DND-41 (cell line): ENCODE measurements at regions not wholly inside any gene's neighbourhood (a gene's known extent, or its start where the extent isn't known, plus 50 kb on each side); places are given as distances from the start of the nearest gene placed in this dataset.

ENCODE experiments used
- ATAC-seq: fragments of 200-7000 bp; cut with Tn5 transposase; 3 replicates; pipeline ENCODE4 v1.9.1; 2021; ENCODE audit warnings: low read depth; ENCODE audit not compliant: insufficient read depth
- DNase-seq: peaks from one replicate; pipeline ENCODE4 v3.0.0-alpha.2; 2020
- H2AFZ ChIP-seq: 2 replicates; pipeline ENCODE4 v1.6.0; 2012; ENCODE audit warnings: low read depth, low read length
- H3K27ac ChIP-seq: 2 replicates; pipeline ENCODE4 v1.5.1; 2012; ENCODE audit warnings: low read length, inconsistent platforms
- H3K27me3 ChIP-seq: fragments of 200-600 bp; sonication (generic); 2 replicates; pipeline ENCODE4 v1.6.0; 2012; ENCODE audit warnings: low read length, mild to moderate bottlenecking, inconsistent platforms; ENCODE audit not compliant: insufficient read depth, poor library complexity
- H3K36me3 ChIP-seq: 2 replicates; pipeline ENCODE4 v1.5.1; 2012; ENCODE audit warnings: low read length, inconsistent platforms; ENCODE audit not compliant: insufficient read depth
- H3K4me1 ChIP-seq: 2 replicates; pipeline ENCODE4 v1.5.1; 2012; ENCODE audit warnings: mild to moderate bottlenecking, low read length; ENCODE audit not compliant: insufficient read depth
- H3K4me2 ChIP-seq: 2 replicates; pipeline ENCODE4 v1.6.0; 2012; ENCODE audit warnings: mild to moderate bottlenecking, moderate library complexity, low read length, inconsistent platforms; ENCODE audit not compliant: insufficient read depth
- H3K4me3 ChIP-seq, 2 experiments: fragments of 200-600 bp in 1 of 2; shearing (Covaris generic) in 1 of 2; 2 replicates each; pipeline ENCODE4 v1.5.1; 2012 to 2016; ENCODE audit warnings: inconsistent platforms in 2 of 2, low read length in 2 of 2, mild to moderate bottlenecking in 2 of 2, low read depth in 1 of 2, moderate library complexity in 1 of 2
- H3K79me2 ChIP-seq: 2 replicates; pipeline ENCODE4 v1.6.0; 2012; ENCODE audit warnings: low read length, inconsistent platforms; ENCODE audit not compliant: insufficient read depth
- H3K9ac ChIP-seq: 2 replicates; pipeline ENCODE4 v1.6.0; 2012; ENCODE audit warnings: low read depth, mild to moderate bottlenecking, inconsistent platforms, low read length, moderate library complexity
- H3K9me3 ChIP-seq: 2 replicates; pipeline ENCODE4 v1.5.1; 2012; ENCODE audit warnings: low read length, moderate library complexity, mild to moderate bottlenecking, inconsistent platforms; ENCODE audit not compliant: insufficient read depth, severe bottlenecking
- H4K20me1 ChIP-seq: 2 replicates; pipeline ENCODE4 v1.6.0; 2012; ENCODE audit warnings: low read length; ENCODE audit not compliant: insufficient read depth
- EZH2 ChIP-seq: IDR thresholded peaks from 3 replicates; pipeline ENCODE4 v1.6.1; 2012; ENCODE audit warnings: borderline replicate concordance, low read depth, mild to moderate bottlenecking, moderate library complexity, low read length, inconsistent platforms; ENCODE audit not compliant: severe bottlenecking
- TF ChIP-seq, protein P1 (sequence below): IDR thresholded peaks from 2 replicates; pipeline ENCODE4 v1.5.1; 2012; ENCODE audit warnings: borderline replicate concordance, low read length, moderate library complexity, mild to moderate bottlenecking; ENCODE audit not compliant: poor library complexity, severe bottlenecking; ENCODE audit errors: extremely low read depth

DNA sequence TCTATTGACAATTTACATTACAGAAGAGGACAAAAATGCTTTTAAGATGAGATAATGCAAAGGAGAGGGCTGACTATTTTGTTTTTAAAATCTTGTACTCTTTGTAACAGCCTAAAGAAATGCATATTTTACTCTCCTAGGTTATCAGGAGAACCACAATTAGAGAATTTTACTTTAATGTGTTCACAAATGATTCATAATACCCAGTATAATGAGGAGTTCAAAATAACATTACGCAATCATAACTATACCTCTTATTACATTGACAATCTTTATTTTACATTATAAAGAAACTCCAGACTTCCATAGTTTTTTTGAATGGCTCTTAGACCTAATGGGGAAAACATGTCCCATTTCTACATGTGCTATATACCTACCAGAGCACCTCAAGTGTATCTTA, 1089.7 kb downstream of the PCDH17 start:
- no peak overlapping the region for H3K4me2 ChIP-seq

DNA sequence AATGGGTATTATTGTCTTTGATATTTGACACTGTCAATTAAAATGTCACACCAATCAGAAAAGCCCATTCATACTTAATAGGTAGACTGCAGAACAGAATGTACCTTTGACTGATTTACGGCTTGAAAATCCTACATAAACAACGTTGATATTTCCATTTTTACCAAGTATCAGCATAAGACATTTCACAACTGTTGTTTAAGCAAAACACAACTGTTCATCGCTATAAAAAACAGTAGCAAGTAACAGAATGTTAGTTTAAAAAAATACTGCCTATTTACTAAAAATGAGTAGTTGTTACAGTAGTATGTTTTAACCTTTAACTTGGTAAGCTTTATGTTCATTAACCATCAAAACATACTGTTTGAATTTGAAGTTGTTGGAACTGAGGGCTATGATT, 1096.6 kb downstream of the PCDH17 start:
- no peaks in the 10 kb centered on the region for H3K79me2 ChIP-seq
- no peak for TF ChIP-seq EZH2
- TF ChIP-seq, protein P1, sequence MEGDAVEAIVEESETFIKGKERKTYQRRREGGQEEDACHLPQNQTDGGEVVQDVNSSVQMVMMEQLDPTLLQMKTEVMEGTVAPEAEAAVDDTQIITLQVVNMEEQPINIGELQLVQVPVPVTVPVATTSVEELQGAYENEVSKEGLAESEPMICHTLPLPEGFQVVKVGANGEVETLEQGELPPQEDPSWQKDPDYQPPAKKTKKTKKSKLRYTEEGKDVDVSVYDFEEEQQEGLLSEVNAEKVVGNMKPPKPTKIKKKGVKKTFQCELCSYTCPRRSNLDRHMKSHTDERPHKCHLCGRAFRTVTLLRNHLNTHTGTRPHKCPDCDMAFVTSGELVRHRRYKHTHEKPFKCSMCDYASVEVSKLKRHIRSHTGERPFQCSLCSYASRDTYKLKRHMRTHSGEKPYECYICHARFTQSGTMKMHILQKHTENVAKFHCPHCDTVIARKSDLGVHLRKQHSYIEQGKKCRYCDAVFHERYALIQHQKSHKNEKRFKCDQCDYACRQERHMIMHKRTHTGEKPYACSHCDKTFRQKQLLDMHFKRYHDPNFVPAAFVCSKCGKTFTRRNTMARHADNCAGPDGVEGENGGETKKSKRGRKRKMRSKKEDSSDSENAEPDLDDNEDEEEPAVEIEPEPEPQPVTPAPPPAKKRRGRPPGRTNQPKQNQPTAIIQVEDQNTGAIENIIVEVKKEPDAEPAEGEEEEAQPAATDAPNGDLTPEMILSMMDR = no peak
- no peaks in the 10 kb centered on the region for H3K36me3 ChIP-seq
- H3K4me2 ChIP-seq = no peak overlapping the region
- no peaks in the 10 kb centered on the region for H3K9me3 ChIP-seq
- no peak overlapping the region for H3K27ac ChIP-seq
- no peak overlapping the region for H2AFZ ChIP-seq
- no peaks in the 10 kb centered on the region for H3K27me3 ChIP-seq
- no peaks in the 10 kb centered on the region for H3K4me1 ChIP-seq
- H3K4me3 ChIP-seq = no peak overlapping the region
- no peak for DNase-seq
- H3K9ac ChIP-seq = no peak overlapping the region
- ATAC-seq = no peak
- no peaks in the 10 kb centered on the region for H4K20me1 ChIP-seq

More for the DNA sequence above, 1089.7 kb downstream of the PCDH17 start:
- no peak for TF ChIP-seq EZH2
- TF ChIP-seq, protein P1 = no peak
- Histone ChIP-seq H4K20me1 (no peaks in the 10 kb centered on the region), H3K27ac (no peak overlapping the region), H3K36me3 (no peaks in the 10 kb centered on the region), H2AFZ (no peak overlapping the region), H3K79me2 (no peaks in the 10 kb centered on the region), H3K27me3 (no peaks in the 10 kb centered on the region), H3K9me3 (no peaks in the 10 kb centered on the region), H3K9ac (no peak overlapping the region), H3K4me1 (no peaks in the 10 kb centered on the region), H3K4me3 (no peak overlapping the region)
- ATAC-seq = no peak
- DNase-seq = no peak

DNA sequence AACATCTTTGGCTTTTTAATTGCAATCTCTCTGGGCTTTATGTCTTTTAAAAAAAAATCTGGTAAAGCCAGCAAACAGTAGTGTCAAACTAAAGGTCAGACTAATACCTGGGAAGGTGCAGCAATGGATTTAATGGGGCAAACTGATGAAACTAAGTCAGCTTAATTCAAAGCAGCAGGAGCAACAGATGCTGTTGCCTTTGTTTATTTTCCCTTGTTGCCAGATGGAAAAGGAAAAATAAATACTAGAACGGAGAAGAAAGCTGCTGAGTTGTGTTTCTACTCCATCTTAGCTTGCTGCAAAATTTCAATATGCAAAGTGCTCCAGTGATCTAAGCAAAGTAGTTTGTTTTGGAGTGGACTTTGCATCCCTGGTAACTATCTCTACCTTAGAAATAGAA, 1097.8 kb downstream of the PCDH17 start:
- Histone ChIP-seq H4K20me1 (no peaks in the 10 kb centered on the region), H3K79me2 (no peaks in the 10 kb centered on the region), H3K4me1 (no peaks in the 10 kb centered on the region), H3K4me2 (no peak overlapping the region), H2AFZ (no peak overlapping the region), H3K4me3 (no peak overlapping the region), H3K9ac (no peak overlapping the region), H3K27me3 (no peaks in the 10 kb centered on the region), H3K36me3 (no peaks in the 10 kb centered on the region), H3K27ac (no peak overlapping the region), H3K9me3 (no peaks in the 10 kb centered on the region)
- ATAC-seq = no peak
- TF ChIP-seq, protein P1 = no peak
- TF ChIP-seq EZH2 = no peak
- DNase-seq = no peak

DNA sequence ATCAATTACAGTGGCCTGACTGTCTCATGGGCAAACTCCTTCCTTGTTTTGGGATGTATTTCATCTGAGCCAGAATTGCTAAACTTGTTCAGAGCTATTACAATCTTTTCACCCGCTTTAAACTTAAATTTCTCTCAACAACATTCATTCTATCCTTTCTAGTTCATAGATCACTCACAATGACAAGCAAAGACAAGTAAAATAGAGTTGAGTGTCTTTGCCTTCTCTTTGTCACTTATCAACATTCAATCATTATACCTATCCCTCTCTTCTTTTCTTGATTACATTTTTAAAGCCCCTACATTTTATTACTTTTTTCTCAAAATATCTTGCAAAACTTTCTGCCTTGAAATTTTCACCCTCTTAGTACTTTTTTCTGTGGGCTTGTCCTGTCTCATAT, 1113.1 kb downstream of the PCDH17 start:
- no peak overlapping the region for H3K9ac ChIP-seq
- no peaks in the 10 kb centered on the region for H3K36me3 ChIP-seq
- H3K4me1 ChIP-seq = no peaks in the 10 kb centered on the region
- H3K27ac ChIP-seq = no peak overlapping the region
- no peaks in the 10 kb centered on the region for H3K27me3 ChIP-seq
- no peaks in the 10 kb centered on the region for H4K20me1 ChIP-seq
- no peak overlapping the region for H3K4me2 ChIP-seq
- DNase-seq (no peak), ATAC-seq (no peak)
- no peaks in the 10 kb centered on the region for H3K79me2 ChIP-seq
- no peak overlapping the region for H3K4me3 ChIP-seq
- no peak for TF ChIP-seq EZH2
- TF ChIP-seq, protein P1 = no peak
- H2AFZ ChIP-seq = no peak overlapping the region
- H3K9me3 ChIP-seq = no peaks in the 10 kb centered on the region
